Lung (tissue), 11 donors: ENCODE measurements at regions not wholly inside any gene's neighbourhood (a gene's known extent, or its start where the extent isn't known, plus 50 kb on each side); places are given as distances from the start of the nearest gene placed in this dataset.

ENCODE experiments used
- ATAC-seq: fragments of 200-7000 bp; cut with Tn5 transposase; one replicate; pipeline ENCODE4 v1.9.1; 2020; ENCODE audit warnings: moderate number of reproducible peaks; ENCODE audit not compliant: insufficient read depth, low FRiP score
- DNase-seq, 3 donors: peaks; one replicate each; pipeline ENCODE4 v3.0.0-alpha.2; 2013 to 2017
- H3K27ac ChIP-seq, 2 donors: one replicate each; pipeline ENCODE4 v1.5.1; 2013; ENCODE audit warnings: mild to moderate bottlenecking in 2 of 2, moderate library complexity in 2 of 2, control low read depth in 1 of 2, inconsistent platforms in 1 of 2, low read depth in 1 of 2, low read length in 1 of 2
- H3K27me3 ChIP-seq, 3 donors: one replicate each; pipeline ENCODE4 v1.5.1; 2013; ENCODE audit warnings: low read length in 2 of 3; ENCODE audit not compliant: control insufficient read depth in 3 of 3, insufficient read depth in 3 of 3
- H3K36me3 ChIP-seq, 4 donors: one replicate each; pipeline ENCODE4 v1.5.1; 2013; ENCODE audit warnings: low read length in 4 of 4, mild to moderate bottlenecking in 1 of 4, moderate library complexity in 1 of 4; ENCODE audit not compliant: control insufficient read depth in 4 of 4, insufficient read depth in 4 of 4
- H3K4me1 ChIP-seq, 5 donors: one replicate each; pipeline ENCODE4 v1.5.1; 2013; ENCODE audit warnings: low read length in 5 of 5, mild to moderate bottlenecking in 2 of 5, moderate library complexity in 1 of 5; ENCODE audit not compliant: control insufficient read depth in 5 of 5, insufficient read depth in 5 of 5
- H3K4me3 ChIP-seq: one replicate; pipeline ENCODE4 v1.5.1; 2013; ENCODE audit warnings: mild to moderate bottlenecking, control low read depth, moderate library complexity
- H3K9ac ChIP-seq, 2 donors: one replicate each; pipeline ENCODE4 v1.5.1; 2013; ENCODE audit warnings: low read length in 2 of 2, control low read depth in 1 of 2; ENCODE audit not compliant: insufficient read depth in 1 of 2
- H3K9me3 ChIP-seq, 4 donors: one replicate each; pipeline ENCODE4 v1.5.1; 2013; ENCODE audit warnings: low read length in 3 of 4, mild to moderate bottlenecking in 1 of 4, moderate library complexity in 1 of 4; ENCODE audit not compliant: control insufficient read depth in 4 of 4, insufficient read depth in 3 of 4
- CTCF ChIP-seq: IDR thresholded peaks from 2 replicates; pipeline ENCODE4 v1.5.1; 2012; ENCODE audit warnings: mild to moderate bottlenecking; ENCODE audit errors: control extremely low read depth, extremely low read depth
- WGBS, 2 donors: extraction: QIAGEN DNeasy Blood & Tissue Kit; methylation state at CpG; one replicate each; pipeline ENCODE4 v1.1.7; 2013; 5-methylcytosine and 5-hydroxymethylcytosine counted together
- donor health status: control.
- donor health status: control.
- donor health status: Bipolar disorder and iron deficiency.
- donor health status: healthy.
- donor health status: DM: yes; HTN: yes; CAD: no.

DNA sequence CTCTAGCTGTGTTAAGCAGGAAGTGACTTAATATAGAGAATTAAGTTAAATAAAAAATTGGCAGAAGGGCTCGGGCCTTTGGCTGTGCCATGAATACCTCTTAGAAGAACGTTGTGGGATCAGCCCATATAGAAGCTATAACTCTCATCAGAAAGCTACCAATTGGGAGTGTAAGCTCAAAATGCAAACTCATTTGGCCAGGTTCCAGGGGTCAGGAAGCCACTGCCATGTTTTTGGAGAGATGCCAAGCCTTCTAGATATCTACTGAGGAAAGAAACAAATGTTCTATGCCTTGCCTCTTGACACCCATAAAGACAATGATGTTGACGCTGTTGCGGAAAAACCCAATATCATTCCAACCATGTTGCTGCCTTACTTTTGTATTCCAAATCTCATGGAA is 475.2 kb upstream of the TGFBR2 start:
- DNase-seq (no peak), ATAC-seq (no peak)
- Histone ChIP-seq H3K4me1 (no peaks in the 10 kb centered on the region), H3K27ac (no peak overlapping the region), H3K9me3 (peaks cover 0 to 2% (median 0%) of the 10 kb centered on the region in 4 donors), H3K4me3 (no peak overlapping the region), H3K9ac (no peak overlapping the region), H3K36me3 (no peaks in the 10 kb centered on the region), H3K27me3 (no peaks in the 10 kb centered on the region)
- WGBS, 2 donors = 81 to 86% methylated on average over 4 of the region's 4 CpGs
- TF ChIP-seq CTCF = no peak

DNA sequence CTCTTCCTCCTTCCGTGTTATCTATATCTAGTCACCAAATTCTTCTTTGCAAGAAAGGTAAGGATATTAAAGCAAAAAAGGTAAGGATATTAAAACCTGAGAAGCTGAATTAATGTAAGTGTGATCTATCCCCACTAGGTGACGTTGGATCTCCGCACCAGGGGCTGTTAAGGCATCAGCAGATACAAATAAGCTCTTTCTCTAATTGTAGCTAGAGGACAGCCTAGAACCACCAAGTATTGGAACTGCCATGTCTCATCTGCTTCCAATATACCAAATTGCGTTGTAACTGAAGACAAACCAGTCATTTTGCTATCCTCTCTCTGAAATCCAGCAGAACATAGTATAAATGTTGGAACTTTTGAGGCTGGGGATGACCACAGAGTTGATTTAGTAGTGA is 471.2 kb upstream of the TGFBR2 start:
- Histone ChIP-seq H3K9ac (no peak overlapping the region), H3K4me1 (no peaks in the 10 kb centered on the region), H3K4me3 (no peak overlapping the region), H3K27me3 (no peaks in the 10 kb centered on the region), H3K27ac (no peak overlapping the region), H3K36me3 (no peaks in the 10 kb centered on the region), H3K9me3 (no peaks in the 10 kb centered on the region)
- DNase-seq (no peak), ATAC-seq (no peak)
- WGBS, 2 donors = 81 to 92% methylated on average over 4 of the region's 4 CpGs
- TF ChIP-seq CTCF = no peak

DNA sequence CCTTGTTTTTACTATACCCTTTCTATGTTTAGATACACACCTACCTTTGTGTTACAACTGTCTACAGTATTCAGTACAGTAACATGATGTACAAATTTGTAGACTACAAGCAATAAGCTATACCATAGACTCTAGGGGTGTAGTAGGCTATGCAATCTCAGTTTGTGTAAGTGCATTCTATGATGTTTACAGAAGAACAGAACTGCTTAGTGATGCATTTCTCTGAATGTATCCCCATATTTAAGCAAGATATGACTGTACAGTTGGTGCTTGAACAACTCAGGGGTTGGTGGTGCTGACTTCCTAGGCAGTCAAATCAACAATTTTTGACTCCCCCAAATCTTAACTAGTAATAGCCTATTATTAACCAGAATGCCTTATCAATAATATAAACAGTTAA is 467.1 kb upstream of the TGFBR2 start:
- DNase-seq (no peak), ATAC-seq (no peak)
- TF ChIP-seq CTCF = no peak
- H3K27ac ChIP-seq = no peak overlapping the region
- H3K4me3 ChIP-seq = no peak overlapping the region
- H3K36me3 ChIP-seq = no peaks in the 10 kb centered on the region
- no peaks in the 10 kb centered on the region for H3K27me3 ChIP-seq
- peaks cover 0 to 13% (median 0%) of the 10 kb centered on the region in 5 donors for H3K4me1 ChIP-seq
- no peaks in the 10 kb centered on the region for H3K9me3 ChIP-seq
- no peak overlapping the region for H3K9ac ChIP-seq

- H3K4me3 ChIP-seq = no peak overlapping the region
- H3K9me3 ChIP-seq = no peaks in the 10 kb centered on the region
- no peaks in the 10 kb centered on the region for H3K27me3 ChIP-seq
- ATAC-seq (no peak), DNase-seq (no peak)
- no peak for TF ChIP-seq CTCF
- no peak overlapping the region for H3K27ac ChIP-seq
- H3K4me1 ChIP-seq = peaks cover 0 to 13% (median 0%) of the 10 kb centered on the region in 5 donors
- no peak overlapping the region for H3K9ac ChIP-seq
- no peaks in the 10 kb centered on the region for H3K36me3 ChIP-seq
- 78 to 84% methylated on average over 3 of the region's 3 CpGs for WGBS, 2 donors
Observed at GRCh38 chr3:30140356-30141075, 465.9 kb upstream of the TGFBR2 start.
